Astrocyte of the cerebellum (primary cell): ENCODE measurements at regions not wholly inside any gene's neighbourhood (a gene's known extent, or its start where the extent isn't known, plus 50 kb on each side); places are given as distances from the start of the nearest gene placed in this dataset.

Experiments used
- DNase-seq: peaks from one replicate; pipeline ENCODE4 v3.0.0-alpha.2; 2011; ENCODE audit warnings: low read depth
- H3K4me3 ChIP-seq: 2 replicates; pipeline ENCODE4 v1.5.1; 2011; ENCODE audit warnings: mild to moderate bottlenecking, low read depth, low read length, moderate library complexity
- CTCF ChIP-seq: IDR thresholded peaks from 2 replicates; pipeline ENCODE4 v1.5.1; 2012; ENCODE audit warnings: low read length, low read depth, moderate library complexity, mild to moderate bottlenecking; ENCODE audit errors: missing control alignments
- in situ Hi-C: cut with HindIII; loops from 2 replicates; pipeline ENCODE4 v1.10.0; 2017; ENCODE audit warnings: low sequenced_read_pairs

DNA sequence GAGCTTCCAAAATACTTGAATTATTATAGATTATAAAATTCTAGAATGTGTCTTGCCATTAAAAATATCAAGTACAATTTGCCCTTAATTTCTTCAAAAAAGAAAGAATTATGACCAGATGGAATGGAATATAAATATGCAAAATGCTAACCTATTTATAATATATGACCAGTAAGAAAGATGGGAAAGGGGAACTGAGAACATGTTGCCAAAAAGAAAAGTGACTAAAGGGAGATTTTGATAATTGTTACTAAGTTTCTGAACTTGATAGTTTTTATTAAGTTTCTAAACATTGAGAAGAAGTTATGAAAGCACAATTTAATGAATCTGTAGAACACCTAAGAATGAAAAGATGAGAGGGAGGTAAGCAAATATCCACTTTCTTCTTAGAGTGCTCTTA is 188.4 kb upstream of the NR4A3 start:
- in situ Hi-C loops = no loop called here
- no peak overlapping the region for H3K4me3 ChIP-seq
- DNase-seq = no peak
- TF ChIP-seq CTCF = no peak

DNA sequence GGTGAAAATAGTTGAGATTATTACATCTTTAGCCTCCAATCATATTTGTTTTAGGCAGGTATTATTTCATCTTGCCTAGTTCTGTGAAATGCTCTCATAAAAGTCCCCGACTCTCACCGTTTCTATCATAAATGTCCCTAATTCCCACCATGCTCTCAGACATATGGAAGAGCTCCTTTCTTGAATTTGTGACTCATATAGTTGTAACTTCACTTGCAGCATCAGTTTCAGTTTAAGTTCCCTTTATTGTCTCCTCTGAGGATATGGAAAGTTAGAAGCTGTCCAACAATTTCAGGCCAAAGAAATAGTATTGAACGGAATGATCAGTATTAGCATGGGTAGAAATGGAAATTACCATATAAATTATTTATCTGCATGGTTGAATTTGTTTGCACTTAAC is 187.5 kb upstream of the NR4A3 start:
- H3K4me3 ChIP-seq = no peak overlapping the region
- no peak for DNase-seq
- no peak for TF ChIP-seq CTCF
- in situ Hi-C loops = no loop called here

- in situ Hi-C loops = no loop called here
Observed at GRCh38 chr9:99635032-99635431, 186.7 kb upstream of the NR4A3 start.

GRCh38 chr9:99637641-99638040 is 184.0 kb upstream of the NR4A3 start:
- H3K4me3 ChIP-seq = no peak overlapping the region
- TF ChIP-seq CTCF = no peak

More at GRCh38 chr9:99635032-99635431, 186.7 kb upstream of the NR4A3 start:
- DNase-seq = peak; percentile 1
- TF ChIP-seq CTCF = no peak
- H3K4me3 ChIP-seq = no peak overlapping the region

GRCh38 chr9:99638971-99639370 is 182.7 kb upstream of the NR4A3 start:
- DNase-seq = no peak
- in situ Hi-C loops = no loop called here
- H3K4me3 ChIP-seq = no peak overlapping the region
- TF ChIP-seq CTCF = no peak

More at GRCh38 chr9:99637641-99638040, 184.0 kb upstream of the NR4A3 start:
- no peak for DNase-seq
- in situ Hi-C loops = no loop called here

- no peak for DNase-seq
- in situ Hi-C loops = no loop called here
- H3K4me3 ChIP-seq = no peak overlapping the region
- no peak for TF ChIP-seq CTCF
Observed at GRCh38 chr9:99647604-99648003, 174.1 kb upstream of the NR4A3 start.
